SK-N-SH (cell line): ENCODE measurements at regions not wholly inside any gene's neighbourhood (a gene's known extent, or its start where the extent isn't known, plus 50 kb on each side); places are given as distances from the start of the nearest gene placed in this dataset.

Experiments
- CTCF ChIA-PET: fragments of 300-600, 350-600 bp; formaldehyde crosslinking; extraction: SDS; loops from one replicate; lab custom pipeline; 2021; lab: Yijun Ruan, JAX
- POLR2A ChIA-PET: fragments of 350-600 bp; sonication (Branson Sonifier 250); formaldehyde crosslinking; extraction: SDS; loops from one replicate; lab custom pipeline; 2020; ENCODE audit warnings: antibody characterized with exemption, inconsistent platforms; lab: Yijun Ruan, JAX
- DNase-seq: peaks from one replicate; pipeline ENCODE4 v3.0.0; 2012
- H2AFZ ChIP-seq: fragments of 200-600 bp; sonication (generic); 2 replicates; pipeline ENCODE4 v1.8.1; 2016; ENCODE audit warnings: antibody characterized with exemption, mild to moderate bottlenecking, low read depth
- H3F3A ChIP-seq: fragments of 200-600 bp; sonication (generic); replicated peaks from 2 replicates; pipeline ENCODE3; 2016; ENCODE audit warnings: antibody characterized with exemption, mild to moderate bottlenecking; ENCODE audit not compliant: insufficient read depth
- H3K27ac ChIP-seq, 2 experiments: fragments of 200-500 bp in 1 of 2; fragments of 200-600 bp in 1 of 2; sonication (Bioruptor generic) in 1 of 2; sonication (generic), shearing (Covaris generic) in 1 of 2; 2 replicates each; pipeline versions ENCODE4 v1.5.1 to v1.6.1; 2014 to 2016; ENCODE audit warnings: low read depth in 2 of 2, inconsistent platforms in 1 of 2, low read length in 1 of 2, mild to moderate bottlenecking in 1 of 2, mixed read lengths in 1 of 2
- H3K27me3 ChIP-seq: fragments of 200-600 bp; sonication (generic), shearing (Covaris generic); 2 replicates; pipeline ENCODE4 v1.6.1; 2016; ENCODE audit warnings: mixed run types; ENCODE audit not compliant: insufficient read depth
- H3K36me3 ChIP-seq, 2 experiments: fragments of 200-500 bp in 1 of 2; fragments of 200-600 bp in 1 of 2; sonication (Bioruptor generic) in 1 of 2; sonication (generic) in 1 of 2; replicated peaks in 1 of 2; 2 replicates each; pipeline versions ENCODE3 to v1.5.1; 2014 to 2016; ENCODE audit warnings: low read length in 1 of 2, mild to moderate bottlenecking in 1 of 2; ENCODE audit not compliant: insufficient read depth in 2 of 2, control insufficient read depth in 1 of 2
- H3K4me1 ChIP-seq, 2 experiments: fragments of 200-500 bp in 1 of 2; fragments of 200-600 bp in 1 of 2; sonication (Bioruptor generic) in 1 of 2; sonication (generic), shearing (Covaris generic) in 1 of 2; 2 replicates each; pipeline versions ENCODE4 v1.5.1 to v1.6.1; 2014 to 2016; ENCODE audit warnings: low read depth in 1 of 2, low read length in 1 of 2, mixed run types in 1 of 2; ENCODE audit not compliant: insufficient read depth in 2 of 2, control insufficient read depth in 1 of 2
- H3K4me2 ChIP-seq: fragments of 200-600 bp; sonication (generic), shearing (Covaris generic); 2 replicates; pipeline ENCODE4 v1.6.1; 2017; ENCODE audit warnings: mixed run types
- H3K4me3 ChIP-seq, 2 experiments: fragments of 200-500 bp in 1 of 2; fragments of 200-600 bp in 1 of 2; sonication (Bioruptor generic) in 1 of 2; sonication (generic), shearing (Covaris generic) in 1 of 2; 2 replicates each; pipeline versions ENCODE4 v1.5.1 to v1.8.1; 2014 to 2016; ENCODE audit warnings: low read depth in 2 of 2, inconsistent platforms in 1 of 2, low read length in 1 of 2, mild to moderate bottlenecking in 1 of 2, mixed read lengths in 1 of 2, moderate library complexity in 1 of 2
- H3K79me2 ChIP-seq: fragments of 200-600 bp; sonication (generic); 2 replicates; pipeline ENCODE4 v1.8.1; 2017; ENCODE audit warnings: mild to moderate bottlenecking; ENCODE audit not compliant: insufficient read depth
- H3K9ac ChIP-seq: fragments of 200-600 bp; sonication (generic); 2 replicates; pipeline ENCODE4 v1.6.1; 2017; ENCODE audit warnings: mixed run types
- H3K9me2 ChIP-seq: fragments of 200-600 bp; sonication (generic); 2 replicates; pipeline ENCODE4 v1.6.1; 2017; ENCODE audit warnings: mixed run types
- H3K9me3 ChIP-seq: fragments of 200-600 bp; sonication (generic); 2 replicates; pipeline ENCODE4 v1.6.1; 2017; ENCODE audit warnings: mixed run types, mild to moderate bottlenecking, moderate library complexity
- H4K20me1 ChIP-seq: fragments of 200-600 bp; sonication (generic); 2 replicates; pipeline ENCODE4 v1.6.1; 2017; ENCODE audit warnings: mild to moderate bottlenecking, mixed run types; ENCODE audit not compliant: insufficient read depth
- CHD2 ChIP-seq: fragments of 150-350 bp; IDR thresholded peaks from 2 replicates; pipeline ENCODE4 v1.6.1; 2018; ENCODE audit warnings: low read length; ENCODE audit not compliant: partially characterized antibody
- EZH2phosphoT487 ChIP-seq: fragments of 200-600 bp; sonication (generic); IDR thresholded peaks from 2 replicates; pipeline ENCODE4 v1.6.1; 2017; ENCODE audit warnings: low read depth, mixed run types, mild to moderate bottlenecking, antibody characterized with exemption, moderate library complexity, borderline replicate concordance
- FOSL2 ChIP-seq: IDR thresholded peaks from 2 replicates; pipeline ENCODE4 v1.4.0; 2012; ENCODE audit warnings: low read depth, mild to moderate bottlenecking, moderate library complexity, borderline replicate concordance
- FOXJ3 ChIP-seq: sonication (generic); formaldehyde crosslinking; IDR thresholded peaks from 2 replicates; pipeline ENCODE4 v1.5.1; 2020; ENCODE audit warnings: mild to moderate bottlenecking, missing genetic modification reagents
- FOXM1 ChIP-seq: IDR thresholded peaks from 2 replicates; pipeline ENCODE4 v1.4.0; 2012; ENCODE audit warnings: low read depth, mild to moderate bottlenecking
- GATA2 ChIP-seq: sonication (generic); formaldehyde crosslinking; IDR thresholded peaks from 2 replicates; pipeline ENCODE4 v1.5.0; 2020; ENCODE audit warnings: mild to moderate bottlenecking, missing genetic modification reagents
- JUND ChIP-seq: IDR thresholded peaks from 2 replicates; pipeline ENCODE4 v1.4.0; 2012
- MEF2A ChIP-seq: IDR thresholded peaks from 2 replicates; pipeline ENCODE4 v1.4.0; 2012; ENCODE audit warnings: low read depth, borderline replicate concordance
- MXI1 ChIP-seq: IDR thresholded peaks from 2 replicates; pipeline ENCODE4 v1.6.1; 2012; ENCODE audit warnings: mild to moderate bottlenecking, low read depth, low read length, improper control_type of control experiment
- NFIC ChIP-seq: IDR thresholded peaks from 2 replicates; pipeline ENCODE4 v1.4.0; 2012; ENCODE audit warnings: borderline replicate concordance
- NRF1 ChIP-seq: IDR thresholded peaks from 2 replicates; pipeline ENCODE4 v1.6.1; 2012; ENCODE audit warnings: low read depth, mild to moderate bottlenecking, low read length
- RAD21 ChIP-seq: IDR thresholded peaks from 2 replicates; pipeline ENCODE4 v1.6.1; 2012; ENCODE audit warnings: mild to moderate bottlenecking, low read length
- RFX5 ChIP-seq: IDR thresholded peaks from 2 replicates; pipeline ENCODE4 v1.6.1; 2012; ENCODE audit warnings: mild to moderate bottlenecking, improper control_type of control experiment, low read length
- SIN3A ChIP-seq: IDR thresholded peaks from 2 replicates; pipeline ENCODE4 v1.6.1; 2012; ENCODE audit warnings: low read depth, mild to moderate bottlenecking, low read length, moderate library complexity, borderline replicate concordance
- SMC3 ChIP-seq: IDR thresholded peaks from 2 replicates; pipeline ENCODE4 v1.6.1; 2012; ENCODE audit warnings: low read depth, low read length, improper control_type of control experiment
- TAF1 ChIP-seq: IDR thresholded peaks from 2 replicates; pipeline ENCODE4 v1.6.1; 2012; ENCODE audit warnings: low read depth, mild to moderate bottlenecking, low read length, moderate library complexity, borderline replicate concordance
- TCF12 ChIP-seq: IDR thresholded peaks from 2 replicates; pipeline ENCODE4 v1.4.0; 2012
- TEAD4 ChIP-seq: IDR thresholded peaks from 2 replicates; pipeline ENCODE4 v1.4.0; 2012; ENCODE audit warnings: mild to moderate bottlenecking, borderline replicate concordance; ENCODE audit not compliant: insufficient read depth
- USF2 ChIP-seq: fragments of 150-350 bp; IDR thresholded peaks from 2 replicates; pipeline ENCODE4 v1.6.1; 2017; ENCODE audit warnings: antibody characterized with exemption, low read length, low read depth, borderline replicate concordance
- WGBS: methylation state at CpG from one replicate; pipeline ENCODE4 v1.1.6; 2017; ENCODE audit warnings: low lambda C conversion rate; 5-methylcytosine and 5-hydroxymethylcytosine counted together
- TF ChIP-seq, protein P1 (sequence below): IDR thresholded peaks from 2 replicates; pipeline ENCODE4 v1.4.0; 2012; ENCODE audit warnings: low read depth, borderline replicate concordance
- TF ChIP-seq, protein P2 (sequence below): fragments of 200-600 bp; sonication (generic); IDR thresholded peaks from 2 replicates; pipeline ENCODE4 v1.6.1; 2017; ENCODE audit warnings: antibody characterized with exemption, mild to moderate bottlenecking, moderate library complexity
- TF ChIP-seq, protein P3 (sequence below): IDR thresholded peaks from 2 replicates; pipeline ENCODE4 v1.4.0; 2012; ENCODE audit warnings: low read depth, borderline replicate concordance

- 70% methylated on average over 2 of the region's 2 CpGs for WGBS
- H2AFZ ChIP-seq: peak overlapping the region; percentile 10; the same call in 1 of the 2 replicates
- CTCF ChIA-PET: interaction anchor here (0.8 kb wide), 1 partner anchor 242 kb away, joined by 3 read pairs; no protein-coding TSS in a partner anchor
These were observed 252.8 kb upstream of the ADGRL2 start for GRCh38 chr1:81547912-81548303.

DNA sequence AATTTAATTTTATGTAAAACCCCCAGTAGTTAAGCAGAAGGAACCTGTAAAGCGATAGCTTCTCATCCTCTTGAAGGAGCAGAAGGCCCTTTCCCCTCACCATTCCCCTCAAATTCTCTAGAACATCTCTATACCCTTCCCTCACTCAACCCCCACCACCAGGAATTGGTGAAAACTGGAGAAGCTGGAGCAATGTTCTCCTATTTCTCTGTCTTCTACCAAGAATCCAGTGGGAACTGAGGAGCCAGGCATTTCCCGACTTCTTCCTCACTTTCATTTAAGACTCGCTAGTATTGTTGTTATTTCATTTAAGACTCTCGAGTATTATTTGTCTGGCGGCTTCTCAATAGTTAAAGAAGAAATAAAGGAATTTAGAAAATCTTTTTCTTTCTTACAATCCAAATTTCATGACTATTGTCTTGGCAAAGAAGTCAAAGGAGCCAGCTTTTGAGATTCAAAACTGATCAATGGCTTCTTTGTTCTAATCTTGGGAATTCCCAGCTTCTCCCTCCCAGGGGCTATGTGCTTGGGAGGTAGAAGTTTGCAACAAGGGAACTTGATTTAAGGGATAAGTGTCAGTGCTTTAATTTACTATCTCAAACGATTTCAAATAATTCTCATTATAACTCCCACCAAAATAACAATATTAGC lies 253.3 kb upstream of the ADGRL2 start:
- Histone ChIP-seq H3K79me2 (no peaks in the 10 kb centered on the region), H3K9ac (no peak overlapping the region), H3K9me3 (no peaks in the 10 kb centered on the region), H3K4me2 (no peak overlapping the region)
- POLR2A ChIA-PET: no interaction called here
- no peak for DNase-seq
- no peak for TF ChIP-seq GATA2 (CRISPR knock-in tag)
- TF ChIP-seq USF2: no peak
- TF ChIP-seq TAF1: no peak
- TF ChIP-seq, protein P1, sequence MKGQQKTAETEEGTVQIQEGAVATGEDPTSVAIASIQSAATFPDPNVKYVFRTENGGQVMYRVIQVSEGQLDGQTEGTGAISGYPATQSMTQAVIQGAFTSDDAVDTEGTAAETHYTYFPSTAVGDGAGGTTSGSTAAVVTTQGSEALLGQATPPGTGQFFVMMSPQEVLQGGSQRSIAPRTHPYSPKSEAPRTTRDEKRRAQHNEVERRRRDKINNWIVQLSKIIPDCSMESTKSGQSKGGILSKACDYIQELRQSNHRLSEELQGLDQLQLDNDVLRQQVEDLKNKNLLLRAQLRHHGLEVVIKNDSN: no peak
- no peak for TF ChIP-seq EZH2phosphoT487
- no peak for TF ChIP-seq RFX5
- TF ChIP-seq TEAD4: no peak
- no peak for TF ChIP-seq TCF12
- TF ChIP-seq FOSL2: no peak
- no peak for TF ChIP-seq SIN3A
- TF ChIP-seq, all 33 proteins: peak for 0
- Histone ChIP-seq H3K36me3 (no peaks in the 10 kb centered on the region), H3K4me3 (no peak overlapping the region), H3K4me1 (no peaks in the 10 kb centered on the region; a peak in 1 of 4 replicates), H3K27me3 (no peaks in the 10 kb centered on the region), H4K20me1 (no peaks in the 10 kb centered on the region), H3K27ac (no peak overlapping the region), H3K9me2 (no peaks in the 10 kb centered on the region), H3F3A (no peaks in the 10 kb centered on the region), H2AFZ (peak overlapping the region; percentile 10; the same call in 1 of the 2 replicates)
- CTCF ChIA-PET: interaction anchor here (0.8 kb wide), 1 partner anchor 241 kb away, joined by 3 read pairs; no protein-coding TSS in a partner anchor
- WGBS: 76% methylated on average over 6 of the region's 6 CpGs

More at GRCh38 chr1:81547912-81548303, 252.8 kb upstream of the ADGRL2 start:
- no peak overlapping the region for H3K27ac ChIP-seq
- no peaks in the 10 kb centered on the region for H3K9me2 ChIP-seq
- H3K9me3 ChIP-seq: no peaks in the 10 kb centered on the region
- no peaks in the 10 kb centered on the region for H3F3A ChIP-seq
- H3K4me3 ChIP-seq: no peak overlapping the region
- H3K79me2 ChIP-seq: no peaks in the 10 kb centered on the region
- no peaks in the 10 kb centered on the region for H3K27me3 ChIP-seq
- H3K36me3 ChIP-seq: no peaks in the 10 kb centered on the region
- no peak overlapping the region for H3K4me2 ChIP-seq
- TF ChIP-seq MXI1 (no peak), FOXM1 (no peak), MEF2A (no peak), SMC3 (no peak), NRF1 (no peak), RAD21 (no peak), RFX5 (no peak), GATA2 (CRISPR knock-in tag) (no peak), FOXJ3 (no peak), EZH2phosphoT487 (no peak), TCF12 (no peak), SIN3A (no peak), TEAD4 (no peak), CHD2 (no peak), TAF1 (no peak), NFIC (no peak), JUND (no peak)
- TF ChIP-seq, protein P2, sequence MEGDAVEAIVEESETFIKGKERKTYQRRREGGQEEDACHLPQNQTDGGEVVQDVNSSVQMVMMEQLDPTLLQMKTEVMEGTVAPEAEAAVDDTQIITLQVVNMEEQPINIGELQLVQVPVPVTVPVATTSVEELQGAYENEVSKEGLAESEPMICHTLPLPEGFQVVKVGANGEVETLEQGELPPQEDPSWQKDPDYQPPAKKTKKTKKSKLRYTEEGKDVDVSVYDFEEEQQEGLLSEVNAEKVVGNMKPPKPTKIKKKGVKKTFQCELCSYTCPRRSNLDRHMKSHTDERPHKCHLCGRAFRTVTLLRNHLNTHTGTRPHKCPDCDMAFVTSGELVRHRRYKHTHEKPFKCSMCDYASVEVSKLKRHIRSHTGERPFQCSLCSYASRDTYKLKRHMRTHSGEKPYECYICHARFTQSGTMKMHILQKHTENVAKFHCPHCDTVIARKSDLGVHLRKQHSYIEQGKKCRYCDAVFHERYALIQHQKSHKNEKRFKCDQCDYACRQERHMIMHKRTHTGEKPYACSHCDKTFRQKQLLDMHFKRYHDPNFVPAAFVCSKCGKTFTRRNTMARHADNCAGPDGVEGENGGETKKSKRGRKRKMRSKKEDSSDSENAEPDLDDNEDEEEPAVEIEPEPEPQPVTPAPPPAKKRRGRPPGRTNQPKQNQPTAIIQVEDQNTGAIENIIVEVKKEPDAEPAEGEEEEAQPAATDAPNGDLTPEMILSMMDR: no peak
- TF ChIP-seq, protein P3, sequence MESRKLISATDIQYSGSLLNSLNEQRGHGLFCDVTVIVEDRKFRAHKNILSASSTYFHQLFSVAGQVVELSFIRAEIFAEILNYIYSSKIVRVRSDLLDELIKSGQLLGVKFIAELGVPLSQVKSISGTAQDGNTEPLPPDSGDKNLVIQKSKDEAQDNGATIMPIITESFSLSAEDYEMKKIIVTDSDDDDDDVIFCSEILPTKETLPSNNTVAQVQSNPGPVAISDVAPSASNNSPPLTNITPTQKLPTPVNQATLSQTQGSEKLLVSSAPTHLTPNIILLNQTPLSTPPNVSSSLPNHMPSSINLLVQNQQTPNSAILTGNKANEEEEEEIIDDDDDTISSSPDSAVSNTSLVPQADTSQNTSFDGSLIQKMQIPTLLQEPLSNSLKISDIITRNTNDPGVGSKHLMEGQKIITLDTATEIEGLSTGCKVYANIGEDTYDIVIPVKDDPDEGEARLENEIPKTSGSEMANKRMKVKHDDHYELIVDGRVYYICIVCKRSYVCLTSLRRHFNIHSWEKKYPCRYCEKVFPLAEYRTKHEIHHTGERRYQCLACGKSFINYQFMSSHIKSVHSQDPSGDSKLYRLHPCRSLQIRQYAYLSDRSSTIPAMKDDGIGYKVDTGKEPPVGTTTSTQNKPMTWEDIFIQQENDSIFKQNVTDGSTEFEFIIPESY: no peak
- TF ChIP-seq, all 33 proteins: peak for 0
- Histone ChIP-seq H4K20me1 (no peaks in the 10 kb centered on the region), H3K9ac (no peak overlapping the region), H3K4me1 (no peaks in the 10 kb centered on the region; a peak in 1 of 4 replicates)
- POLR2A ChIA-PET: no interaction called here
- no peak for DNase-seq
